Transverse colon (tissue), 4 donors: ENCODE measurements at regions not wholly inside any gene's neighbourhood (a gene's known extent, or its start where the extent isn't known, plus 50 kb on each side); places are given as distances from the start of the nearest gene placed in this dataset.

Experiments
- DNase-seq: peaks from one replicate; pipeline ENCODE4 v3.0.0-alpha.2; 2019
- H3K27ac ChIP-seq, 4 donors: fragments of 200-600 bp; sonication (generic); 2 replicates each; pipeline ENCODE4 v1.5.1; 2016 to 2018; ENCODE audit warnings: inconsistent platforms in 4 of 4
- H3K27me3 ChIP-seq: fragments of 200-600 bp; sonication (generic); 2 replicates; pipeline ENCODE4 v1.5.1; 2017; ENCODE audit warnings: inconsistent platforms
- H3K36me3 ChIP-seq, 4 donors: fragments of 200-600 bp; sonication (generic); 2 replicates each; pipeline ENCODE4 v1.5.1; 2017 to 2019; ENCODE audit warnings: inconsistent platforms in 4 of 4
- H3K4me1 ChIP-seq, 4 donors: fragments of 200-600 bp; sonication (generic); 2 replicates each; pipeline ENCODE4 v1.5.1; 2017 to 2020; ENCODE audit warnings: inconsistent platforms in 4 of 4
- H3K4me3 ChIP-seq, 4 donors: fragments of 200-600 bp; sonication (generic); 1 replicate in 1 of 4; 2 replicates in 3 of 4; pipeline versions ENCODE4 v1.5.1 to v1.6.1; 2017 to 2019; ENCODE audit warnings: inconsistent platforms in 4 of 4
- H3K9me3 ChIP-seq, 2 donors: fragments of 200-600 bp; sonication (generic); 2 replicates each; pipeline ENCODE4 v1.5.1; 2017 to 2019; ENCODE audit warnings: inconsistent platforms in 2 of 2
- EP300 ChIP-seq: sonication (generic); formaldehyde crosslinking; IDR thresholded peaks from one replicate; pipeline ENCODE4 v1.6.1; 2017; ENCODE audit warnings: antibody characterized with exemption, low read depth
- POLR2A ChIP-seq: fragments of 450-650 bp; IDR thresholded peaks from one replicate; pipeline ENCODE4 v1.6.1; 2016; ENCODE audit warnings: antibody characterized with exemption, mild to moderate bottlenecking, moderate library complexity
- POLR2AphosphoS5 ChIP-seq, 3 donors: sonication (generic); formaldehyde crosslinking; IDR thresholded peaks; one replicate each; pipeline ENCODE4 v1.6.1; 2016; ENCODE audit warnings: antibody characterized with exemption in 3 of 3
- WGBS, 2 donors: methylation state at CpG; one replicate each; pipeline ENCODE4 v1.1.5; 2018; ENCODE audit warnings: low coverage in 1 of 2; 5-methylcytosine and 5-hydroxymethylcytosine counted together
- in situ Hi-C, 4 donors: fragments of 200-750 bp; cut with MboI; loops; one replicate each; pipeline versions ENCODE4 v1.15.0 to v1.15.1; 2017; ENCODE audit warnings: low sequenced_read_pairs in 3 of 4, low pct_ligation_motif_present in 1 of 4, low pct_unique_long_range_greater_than_20kb in 1 of 4
- intact Hi-C: fragments of 100-400 bp; cut with DNase I; formaldehyde crosslinking; loops from one replicate; pipeline ENCODE4 v1.15.1; 2023; ENCODE audit warnings: low total_unique reads
- TF ChIP-seq, protein P1 (sequence below), 5 experiments: fragments of 200-600 bp in 3 of 5; fragments of 450-650 bp in 2 of 5; sonication (generic) in 3 of 5; IDR thresholded peaks; 1 replicate in 2 of 5; 2 replicates in 3 of 5; pipeline ENCODE4 v1.5.1; 2016 to 2017; ENCODE audit warnings: antibody characterized with exemption in 5 of 5, inconsistent platforms in 3 of 5, mild to moderate bottlenecking in 2 of 5, moderate library complexity in 1 of 5

DNA sequence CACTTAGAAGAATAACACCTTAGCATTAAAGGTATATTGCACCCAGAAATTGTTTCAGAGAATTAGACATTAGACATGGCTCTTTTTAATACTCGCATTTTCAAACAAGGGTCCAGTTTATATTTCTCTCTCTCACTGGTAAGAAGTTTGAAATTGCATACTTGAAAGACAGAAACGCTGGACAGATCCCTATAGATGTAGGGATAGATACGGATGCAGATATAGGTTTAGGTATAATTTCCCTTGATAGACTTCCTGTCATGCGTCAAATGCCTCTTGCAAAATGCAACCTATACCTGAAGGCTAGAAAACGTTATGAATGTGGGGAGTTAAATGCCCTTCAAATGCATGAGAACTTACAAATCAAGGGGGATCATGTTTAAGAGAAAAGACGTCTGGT is 99.4 kb upstream of the BCL6 start:
- in situ Hi-C loops, result no loop called here
- no peak overlapping the region for H3K4me3 ChIP-seq
- H3K9me3 ChIP-seq, result no peaks in the 10 kb centered on the region
- no peak overlapping the region for H3K27ac ChIP-seq
- TF ChIP-seq POLR2A (no peak), POLR2AphosphoS5 (IDR thresholded peaks at IDR 0.05) (no peak), EP300 (no peak)
- TF ChIP-seq, protein P1, sequence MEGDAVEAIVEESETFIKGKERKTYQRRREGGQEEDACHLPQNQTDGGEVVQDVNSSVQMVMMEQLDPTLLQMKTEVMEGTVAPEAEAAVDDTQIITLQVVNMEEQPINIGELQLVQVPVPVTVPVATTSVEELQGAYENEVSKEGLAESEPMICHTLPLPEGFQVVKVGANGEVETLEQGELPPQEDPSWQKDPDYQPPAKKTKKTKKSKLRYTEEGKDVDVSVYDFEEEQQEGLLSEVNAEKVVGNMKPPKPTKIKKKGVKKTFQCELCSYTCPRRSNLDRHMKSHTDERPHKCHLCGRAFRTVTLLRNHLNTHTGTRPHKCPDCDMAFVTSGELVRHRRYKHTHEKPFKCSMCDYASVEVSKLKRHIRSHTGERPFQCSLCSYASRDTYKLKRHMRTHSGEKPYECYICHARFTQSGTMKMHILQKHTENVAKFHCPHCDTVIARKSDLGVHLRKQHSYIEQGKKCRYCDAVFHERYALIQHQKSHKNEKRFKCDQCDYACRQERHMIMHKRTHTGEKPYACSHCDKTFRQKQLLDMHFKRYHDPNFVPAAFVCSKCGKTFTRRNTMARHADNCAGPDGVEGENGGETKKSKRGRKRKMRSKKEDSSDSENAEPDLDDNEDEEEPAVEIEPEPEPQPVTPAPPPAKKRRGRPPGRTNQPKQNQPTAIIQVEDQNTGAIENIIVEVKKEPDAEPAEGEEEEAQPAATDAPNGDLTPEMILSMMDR (IDR thresholded peaks at IDR 0.05), result no peak
- H3K27me3 ChIP-seq, result no peaks in the 10 kb centered on the region
- intact Hi-C loops, result no loop called here
- H3K4me1 ChIP-seq, result no peaks in the 10 kb centered on the region
- 72 to 76% methylated on average over 6 of the region's 6 CpGs for whole genome bisulfite sequencing, 2 donors
- H3K36me3 ChIP-seq, result no peaks in the 10 kb centered on the region
- no peak for DNase-seq

DNA sequence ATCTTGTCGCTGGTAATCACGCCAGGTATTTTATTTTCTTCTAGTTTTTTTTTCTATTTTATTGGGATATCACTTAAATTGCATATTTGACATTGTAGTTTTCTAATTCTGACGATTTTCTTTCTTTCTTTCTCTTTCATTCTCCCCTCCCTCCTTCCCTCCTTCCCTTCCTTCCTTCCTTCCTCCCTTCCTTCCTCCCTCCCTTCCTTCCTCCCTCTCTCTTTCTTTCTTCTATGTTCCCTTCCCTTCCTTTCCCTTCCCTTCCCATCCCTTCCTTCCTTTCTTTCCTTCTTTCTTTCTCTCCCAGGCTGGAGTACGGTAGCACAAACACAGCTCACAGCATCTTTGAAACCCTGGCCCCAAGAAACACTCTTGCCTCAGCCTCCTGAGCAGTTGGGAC is 100.6 kb upstream of the BCL6 start:
- no peak for TF ChIP-seq POLR2A
- no peak for TF ChIP-seq EP300
- TF ChIP-seq, protein P1 (IDR thresholded peaks at IDR 0.05), result no peak
- no peak for TF ChIP-seq POLR2AphosphoS5 (IDR thresholded peaks at IDR 0.05)
- no peak overlapping the region for H3K4me3 ChIP-seq
- in situ Hi-C loops, result no loop called here
- intact Hi-C loops, result no loop called here
- H3K36me3 ChIP-seq, result no peaks in the 10 kb centered on the region
- no peak for DNase-seq
- H3K9me3 ChIP-seq, result no peaks in the 10 kb centered on the region
- H3K27ac ChIP-seq, result no peak overlapping the region
- 77 to 87% methylated on average over 3 to 4 of the region's 4 CpGs for WGBS, 2 donors
- H3K27me3 ChIP-seq, result no peaks in the 10 kb centered on the region
- H3K4me1 ChIP-seq, result peaks cover 0 to 4% (median 0%) of the 10 kb centered on the region in 4 donors

DNA sequence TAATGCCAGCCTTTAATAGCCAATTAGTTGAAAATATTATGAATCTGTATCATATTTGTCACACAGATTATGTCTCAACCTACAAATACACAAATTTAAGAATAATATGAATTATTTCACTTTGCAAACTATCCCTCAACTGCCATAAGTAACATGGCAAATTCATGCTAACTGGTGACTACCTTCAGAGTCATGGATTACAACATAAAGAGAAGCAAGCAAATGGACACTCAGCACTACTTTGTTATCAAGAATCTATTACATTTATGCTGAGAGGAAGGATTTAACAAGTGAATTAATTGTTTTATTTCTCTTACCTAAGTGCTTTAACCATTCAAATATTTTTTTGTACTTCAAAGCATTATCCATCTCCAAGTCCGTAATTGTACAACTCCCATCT is 103.1 kb upstream of the BCL6 start:
- TF ChIP-seq POLR2AphosphoS5 (IDR thresholded peaks at IDR 0.05), result no peak
- in situ Hi-C loops, result no loop called here
- no peaks in the 10 kb centered on the region for H3K27me3 ChIP-seq
- peaks cover 0 to 4% (median 0%) of the 10 kb centered on the region in 4 donors for H3K4me1 ChIP-seq
- intact Hi-C loops, result no loop called here
- H3K36me3 ChIP-seq, result no peaks in the 10 kb centered on the region
- no peak overlapping the region for H3K4me3 ChIP-seq
- DNase-seq, result no peak
- no peaks in the 10 kb centered on the region for H3K9me3 ChIP-seq
- 80 to 94% methylated on average over 1 of the region's 1 CpG for WGBS, 2 donors
- no peak overlapping the region for H3K27ac ChIP-seq

DNA sequence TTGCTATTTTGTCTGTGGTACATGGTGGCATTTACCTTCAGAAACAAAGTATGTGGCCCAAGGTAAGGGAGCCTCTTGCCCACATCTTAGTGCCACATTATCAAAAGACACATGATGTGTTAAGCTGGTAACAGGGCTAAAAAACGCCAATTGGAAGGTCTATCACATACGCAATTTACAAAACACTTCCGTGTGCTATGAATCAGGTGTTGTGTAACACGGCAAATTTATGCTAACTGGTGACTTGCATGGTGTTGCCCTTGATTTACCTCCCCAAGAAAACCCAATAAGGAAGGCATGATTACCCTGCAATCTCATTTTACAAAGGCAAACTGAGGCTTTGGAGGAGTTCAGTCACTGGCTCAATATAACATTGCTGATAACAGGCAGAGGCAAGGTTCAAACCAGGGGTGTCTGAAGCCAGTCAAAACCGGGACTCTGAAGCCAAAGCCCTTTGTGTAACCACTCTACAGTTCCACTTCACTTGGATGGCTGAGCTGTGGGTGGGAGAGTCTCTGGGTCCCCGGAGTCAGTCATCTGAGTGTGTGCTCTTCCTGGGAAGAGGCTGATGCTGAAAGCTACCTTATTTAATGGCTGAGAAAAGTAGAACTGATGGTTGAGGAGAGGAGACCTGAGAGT is 103.9 kb upstream of the BCL6 start:
- Histone ChIP-seq H3K27me3 (no peaks in the 10 kb centered on the region), H3K4me3 (no peak overlapping the region), H3K4me1 (peaks cover 0 to 4% (median 0%) of the 10 kb centered on the region in 4 donors), H3K9me3 (no peaks in the 10 kb centered on the region), H3K36me3 (no peaks in the 10 kb centered on the region), H3K27ac (no peak overlapping the region)
- TF ChIP-seq, protein P1 (IDR thresholded peaks at IDR 0.05), result no peak
- TF ChIP-seq POLR2A, result no peak
- WGBS, 2 donors, result 86 to 89% methylated on average over 3 to 6 of the region's 6 CpGs
- intact Hi-C loops (no loop called here), in situ Hi-C loops (no loop called here)
- DNase-seq, result no peak
